ENCODE measurements at regions not wholly inside any gene's neighbourhood (a gene's known extent, or its start where the extent isn't known, plus 50 kb on each side); places are given as distances from the start of the nearest gene placed in this dataset.

GRCh38 chr11:116042146-116042545, 537.9 kb upstream of the CADM1 start:
- TF ChIP-seq CTCF (IDR thresholded peaks at IDR 0.05; ENCODE audit: low read depth, low read length) (no peak), EZH2phosphoT487 (IDR thresholded peaks at IDR 0.05; ENCODE audit: low read depth) (no peak)

Data from OCI-LY3 (cell line).